ENCODE measurements at regions not wholly inside any gene's neighbourhood (a gene's known extent, or its start where the extent isn't known, plus 50 kb on each side); places are given as distances from the start of the nearest gene placed in this dataset.
"Not testable (repeated sequence)": the region's sequence is repeated elsewhere in the genome, so short reads cannot be mapped to it uniquely, and the experiment has no call there.

DNA sequence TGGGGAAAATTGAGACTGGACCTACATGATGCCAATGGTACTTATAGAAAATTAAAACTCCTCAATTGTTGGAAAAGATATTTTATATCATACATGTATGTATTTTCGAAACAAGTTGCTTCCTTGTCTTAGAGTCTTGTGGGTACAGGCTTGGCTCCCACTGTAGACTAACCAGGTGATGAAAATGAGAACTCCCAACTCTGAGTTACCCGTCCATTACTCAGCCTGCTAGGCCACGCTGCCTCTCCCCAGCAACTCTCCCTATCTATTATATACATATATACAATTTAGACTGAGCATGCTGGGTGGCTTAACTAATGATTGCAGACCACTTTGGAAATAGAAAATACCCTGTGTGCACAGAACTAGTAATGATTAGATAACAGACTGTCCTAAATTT lies 628.7 kb downstream of the LMO4 start:
- no peak for DNase-seq (ENCODE audit: low spot score)

DNA sequence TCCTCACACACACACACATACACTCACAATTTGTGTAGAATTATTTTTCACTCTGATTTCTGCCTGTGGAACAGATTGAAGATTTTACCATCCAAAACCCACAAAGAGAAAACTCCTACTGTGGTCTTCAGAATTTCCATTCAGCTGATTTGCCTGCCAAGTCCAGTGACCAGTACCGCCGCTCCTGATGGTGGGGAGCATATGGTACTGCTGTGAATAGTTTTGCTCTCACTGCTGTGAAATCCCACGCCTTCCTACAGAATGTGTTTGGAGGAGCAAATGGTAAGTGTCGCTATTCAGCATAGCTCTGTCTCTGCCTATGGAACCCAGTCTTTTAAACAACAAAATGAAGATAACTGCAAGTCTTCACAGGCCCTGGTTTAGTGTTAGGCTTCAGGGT lies 629.5 kb downstream of the LMO4 start:
- DNase-seq (ENCODE audit: low spot score), result no peak

DNA sequence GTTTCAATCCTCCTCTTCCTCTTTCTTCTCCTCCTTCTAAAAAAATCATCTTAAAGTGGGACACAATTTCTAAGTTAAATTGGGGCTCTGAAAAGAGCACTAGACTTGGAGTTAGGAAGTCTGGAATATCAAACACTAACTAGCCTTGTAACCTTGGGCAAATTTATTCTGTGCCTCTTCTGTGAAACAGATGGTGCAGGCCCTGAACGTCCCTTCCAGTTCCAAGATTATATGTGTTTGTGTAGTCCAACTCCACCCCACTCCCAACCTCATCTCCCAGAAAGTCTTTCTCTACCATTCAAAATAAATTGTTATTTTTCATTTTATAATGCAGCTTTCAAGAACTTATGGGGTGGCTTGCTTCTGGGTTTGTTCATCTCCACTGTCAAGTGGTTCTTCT lies 630.0 kb downstream of the LMO4 start:
- no peak for DNase-seq (ENCODE audit: low spot score)

DNA sequence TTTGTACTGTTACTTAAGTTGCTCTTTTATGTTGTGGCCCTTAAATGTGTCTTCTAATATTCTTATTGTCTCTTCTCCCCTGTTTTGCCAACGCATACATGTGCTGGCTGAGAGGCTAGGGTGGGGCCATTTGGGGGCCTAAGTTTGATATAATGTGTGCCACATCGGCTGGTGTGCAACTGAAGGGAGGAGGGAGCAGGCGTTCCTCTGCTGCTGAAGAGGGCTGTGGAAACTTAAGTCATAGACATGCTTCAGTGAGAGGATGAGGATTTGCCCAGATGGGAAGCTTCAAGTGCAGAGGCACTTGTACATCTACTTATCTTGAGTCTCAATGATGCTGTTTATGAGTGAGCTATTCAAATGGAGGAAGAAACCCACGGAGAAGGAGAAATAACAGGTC lies 630.6 kb downstream of the LMO4 start:
- no peak for DNase-seq (ENCODE audit: low spot score)

DNA sequence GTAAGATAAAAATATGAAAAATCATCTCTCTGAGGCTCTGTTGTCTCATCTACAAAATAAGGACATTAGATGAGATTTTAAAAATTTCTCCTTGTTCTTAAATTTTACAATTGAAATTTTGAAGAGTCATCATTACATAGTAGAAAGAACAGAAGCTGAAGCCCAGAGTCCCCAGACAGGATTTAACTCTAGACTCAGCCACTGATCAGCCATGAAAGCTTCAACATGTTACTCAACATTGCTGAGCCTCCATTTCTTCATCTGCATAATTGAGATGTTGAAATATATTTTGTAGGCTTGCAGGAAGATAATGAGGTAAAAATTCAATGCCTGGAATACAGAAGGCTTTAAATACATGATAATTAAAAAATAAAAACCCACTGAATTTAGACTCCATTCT lies 633.3 kb downstream of the LMO4 start:
- no peak for DNase-seq (ENCODE audit: low spot score)

DNA sequence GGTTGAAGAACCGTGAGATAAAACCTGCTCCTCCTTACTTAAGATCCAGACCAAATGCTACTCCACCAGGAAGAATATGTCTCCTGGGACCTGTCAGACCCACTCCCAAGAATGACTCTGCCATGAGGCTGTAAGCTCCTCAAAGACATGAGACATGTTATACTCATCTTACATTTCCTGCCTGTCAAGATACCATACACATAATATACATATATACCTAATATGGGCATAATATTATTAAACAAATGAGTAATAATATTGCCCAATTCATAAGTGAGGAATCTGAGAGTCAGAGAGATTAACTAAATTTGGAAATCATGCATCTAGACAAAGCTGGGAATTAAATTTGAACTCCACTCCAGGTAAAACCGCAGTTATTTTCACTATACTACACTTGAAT lies 634.9 kb downstream of the LMO4 start:
- no peak for DNase-seq (ENCODE audit: low spot score)

DNA sequence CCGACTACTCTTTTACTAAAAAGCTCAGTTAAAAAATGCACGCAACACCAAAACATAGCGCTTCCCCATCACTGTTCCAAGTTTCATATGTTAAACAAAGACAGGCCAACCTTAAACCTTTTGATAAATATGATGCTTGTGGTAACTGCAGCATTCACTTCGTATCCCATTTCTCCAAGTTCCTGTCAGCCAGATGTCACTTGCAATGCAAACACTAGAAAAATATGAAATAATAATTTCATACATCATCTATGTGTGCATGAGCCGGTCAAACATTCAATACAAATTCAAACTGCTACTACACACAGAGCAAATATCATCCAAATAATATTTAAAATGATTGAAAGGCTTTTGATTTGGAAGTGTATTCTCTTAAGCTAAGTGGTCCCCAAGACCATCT lies 636.5 kb downstream of the LMO4 start:
- no peak for DNase-seq (ENCODE audit: low spot score)

DNA sequence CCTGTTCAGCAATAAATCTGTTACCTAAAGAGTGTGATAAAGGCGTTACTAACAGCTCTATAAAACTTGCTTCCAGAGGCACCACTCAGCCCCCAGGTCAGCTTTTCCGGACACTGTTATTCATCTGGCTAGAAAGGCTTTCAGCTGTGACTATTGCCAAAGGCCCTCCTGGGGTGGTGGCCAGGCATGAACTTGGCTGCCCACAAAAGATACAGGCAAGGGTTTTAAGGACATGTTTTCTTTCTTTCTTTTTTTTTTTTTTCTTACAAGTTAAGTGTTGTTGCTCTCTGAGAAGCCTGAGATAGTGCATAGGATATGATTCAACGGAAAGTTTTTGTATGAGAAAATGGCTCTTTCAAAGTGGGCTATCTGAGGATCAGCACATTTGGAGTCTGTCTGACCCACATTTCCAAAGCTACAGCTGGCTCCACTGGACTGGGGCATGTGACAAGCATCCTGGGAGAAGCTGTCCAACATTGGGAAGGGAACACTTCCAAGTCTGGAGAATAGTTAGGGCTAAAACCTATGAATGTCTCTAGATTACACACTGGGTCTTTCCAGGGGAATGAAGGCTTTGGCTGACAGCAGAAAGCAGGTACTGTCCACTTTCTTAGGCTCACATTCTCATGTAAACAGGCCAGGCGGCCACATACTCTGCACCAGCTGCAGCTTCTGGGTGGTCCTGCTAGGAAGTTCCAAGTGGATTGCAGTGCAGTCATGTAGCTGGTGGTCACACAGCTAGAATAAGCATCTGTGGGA lies 639.7 kb downstream of the LMO4 start:
- DNase-seq (ENCODE audit: low spot score), result no peak

DNA sequence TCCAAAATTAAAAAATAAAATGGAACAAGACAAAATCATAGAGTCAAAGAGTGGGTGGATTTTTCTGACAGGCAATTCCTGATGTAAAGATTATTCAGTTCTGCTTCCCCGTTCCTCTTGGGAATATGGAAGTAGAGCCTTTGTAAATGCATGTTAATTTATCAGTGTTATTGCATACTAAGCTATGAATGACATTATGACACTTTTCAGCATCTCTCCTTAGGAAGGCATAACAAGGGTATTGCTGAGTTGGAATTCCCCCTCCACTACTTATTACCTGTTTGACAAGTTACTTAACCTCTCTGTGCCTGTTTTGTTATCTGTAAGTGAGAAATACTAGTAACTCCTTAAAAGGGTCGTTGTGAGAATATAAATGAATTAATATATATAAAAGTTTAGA lies 640.4 kb downstream of the LMO4 start:
- DNase-seq (ENCODE audit: low spot score), result no peak

DNA sequence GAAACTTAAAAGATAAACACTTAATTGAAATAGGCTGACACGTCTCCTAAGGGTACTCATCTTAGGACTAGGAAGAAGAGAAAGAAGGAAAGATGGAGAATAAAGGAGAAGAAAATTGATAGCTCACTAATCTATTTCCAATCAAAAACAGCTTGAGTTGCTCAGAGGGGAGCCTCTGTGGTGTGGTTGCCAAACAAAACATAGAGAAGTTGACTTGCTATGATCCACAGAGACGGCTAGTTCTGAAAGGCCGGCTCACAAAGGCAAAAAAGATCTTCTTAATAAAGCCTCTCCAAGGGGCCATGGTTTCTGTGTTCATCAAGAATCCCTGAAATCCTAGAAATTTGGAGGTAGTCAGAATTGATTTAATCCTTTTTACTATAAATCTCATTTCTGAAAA lies 644.1 kb downstream of the LMO4 start:
- no peak for DNase-seq (ENCODE audit: low spot score)

DNA sequence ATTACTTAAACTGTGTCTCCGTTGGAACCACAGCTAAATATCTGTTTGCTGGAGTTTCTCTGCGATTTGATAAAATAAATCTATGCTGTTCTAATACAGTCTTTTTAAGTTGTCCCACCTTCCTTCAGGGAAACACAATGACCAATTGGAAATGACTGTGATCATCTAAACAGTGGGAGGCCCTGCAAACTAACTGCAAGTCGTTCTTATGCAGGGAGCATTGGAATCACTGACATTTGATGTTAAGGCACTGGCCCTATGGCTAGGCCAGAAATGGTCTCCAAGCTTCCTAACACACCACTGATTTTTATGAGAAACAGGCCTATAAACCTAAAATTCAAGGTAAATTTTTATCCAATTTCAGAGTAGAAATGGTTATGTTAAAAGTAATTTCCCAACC lies 645.2 kb downstream of the LMO4 start:
- no peak for DNase-seq (ENCODE audit: low spot score)

DNA sequence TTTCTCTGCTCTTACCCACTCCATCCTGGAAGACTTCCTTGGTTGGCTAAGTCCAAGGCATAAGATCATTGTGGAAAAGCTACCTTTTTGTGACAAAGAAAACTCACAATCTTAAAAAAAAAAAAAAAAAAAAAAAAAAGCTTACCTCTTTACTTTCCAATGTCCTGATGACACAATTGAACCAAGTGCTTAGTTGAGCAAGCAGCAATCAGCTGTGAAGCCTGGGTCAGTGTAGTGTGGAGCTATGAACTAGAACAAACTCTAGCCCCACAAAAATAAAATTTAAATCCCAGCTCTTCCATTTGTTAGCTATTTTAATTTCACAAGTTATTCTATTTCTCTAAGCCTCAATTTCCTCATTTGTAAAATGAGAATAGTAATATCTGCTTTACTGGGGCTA lies 647.6 kb downstream of the LMO4 start:
- DNase-seq (ENCODE audit: low spot score), result no peak

DNA sequence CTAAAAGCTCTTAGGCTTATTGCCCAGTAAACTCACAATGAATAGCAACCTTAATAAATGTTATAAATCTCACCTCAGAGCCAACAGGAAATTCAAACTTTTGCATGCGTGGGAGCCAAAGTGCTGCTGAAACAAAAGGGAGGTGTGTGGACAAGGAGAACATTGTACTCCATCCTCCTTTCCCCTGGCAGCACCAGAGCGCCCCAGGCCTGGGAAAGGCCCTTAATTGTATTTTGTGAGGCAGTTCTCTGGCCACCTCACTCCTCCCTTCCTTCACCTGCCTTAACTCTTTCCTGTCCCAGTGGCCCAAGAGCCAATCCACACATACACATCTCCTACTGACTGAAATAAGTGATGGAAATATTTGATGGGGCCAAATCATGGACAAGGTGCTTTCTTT lies 648.5 kb downstream of the LMO4 start:
- no peak for DNase-seq (ENCODE audit: low spot score)

DNA sequence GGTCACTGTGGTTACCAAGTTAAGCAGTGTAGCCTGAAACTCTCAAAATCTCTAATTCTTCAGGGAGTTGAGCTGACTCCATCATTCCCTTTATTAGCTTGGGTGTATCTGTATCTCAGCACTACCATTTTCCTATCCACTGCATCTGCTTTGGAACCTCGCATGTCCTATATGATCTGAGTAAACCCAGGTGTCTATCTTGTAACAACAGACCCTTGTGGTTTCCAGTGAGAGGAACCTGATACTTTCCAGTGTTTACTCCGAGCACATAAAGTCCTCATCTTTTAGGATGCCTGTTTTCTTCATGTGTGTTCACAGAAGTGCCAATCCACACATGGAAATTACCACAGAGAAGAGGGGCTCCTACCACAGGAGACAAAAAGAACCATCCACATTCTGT lies 650.4 kb downstream of the LMO4 start:
- no peak for DNase-seq (ENCODE audit: low spot score)

DNA sequence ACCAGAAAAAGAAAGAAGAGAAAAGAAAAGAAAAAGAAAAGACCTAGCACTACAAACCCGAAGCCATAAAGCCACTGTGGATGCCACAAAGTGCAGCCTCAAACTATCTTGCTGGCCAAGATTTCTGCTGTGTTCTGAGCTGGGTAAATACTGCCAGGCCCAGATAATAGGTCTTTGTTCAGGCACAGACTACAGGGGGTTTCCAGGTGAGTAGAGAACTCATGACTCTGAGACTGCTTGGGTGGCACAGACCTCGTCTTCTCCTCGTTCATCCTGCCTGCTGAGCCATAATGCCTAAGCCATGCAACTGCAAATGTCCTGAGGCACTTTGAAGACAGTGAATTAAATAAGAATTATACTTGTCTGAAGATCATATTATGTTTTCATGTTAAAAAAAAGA lies 651.8 kb downstream of the LMO4 start:
- DNase-seq (ENCODE audit: low spot score), result no peak

DNA sequence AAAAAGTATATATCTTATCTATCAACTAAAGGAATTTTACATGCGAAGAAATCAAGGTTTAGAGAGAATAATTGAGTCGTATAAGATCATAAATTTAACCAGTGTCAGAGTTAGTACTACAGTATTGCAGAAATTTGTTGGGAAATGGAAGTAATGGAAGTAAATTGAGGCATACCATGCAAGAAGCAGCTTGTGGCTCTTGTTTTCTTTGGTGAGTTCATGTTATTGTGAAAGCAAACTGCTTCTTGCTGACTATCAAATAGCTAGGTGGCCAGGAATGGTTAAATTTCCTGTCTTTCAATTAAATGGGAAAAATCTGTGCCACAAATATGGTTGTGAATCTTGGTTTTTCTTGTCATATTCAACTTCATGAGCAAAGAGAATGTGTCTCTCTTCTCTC lies 652.7 kb downstream of the LMO4 start:
- no peak for DNase-seq (ENCODE audit: low spot score)

DNA sequence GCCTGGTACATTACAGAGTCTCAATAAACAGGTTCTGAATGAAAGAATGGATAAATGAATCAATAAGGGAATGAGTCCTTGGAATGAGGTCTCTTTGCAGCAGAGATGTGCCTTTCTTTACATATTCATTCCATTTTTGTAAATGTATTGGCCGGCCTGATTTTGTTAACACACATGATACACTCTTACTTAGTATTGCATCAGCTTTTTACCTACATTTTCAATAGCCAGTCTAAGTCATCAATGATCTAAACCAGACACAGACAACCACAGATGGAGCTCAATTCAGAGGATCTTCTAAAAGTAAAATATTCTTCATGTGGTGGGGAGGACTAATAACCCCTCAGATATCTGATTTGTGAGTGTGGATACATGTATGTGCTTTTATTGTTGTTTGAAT lies 653.1 kb downstream of the LMO4 start:
- no peak for DNase-seq (ENCODE audit: low spot score)

DNA sequence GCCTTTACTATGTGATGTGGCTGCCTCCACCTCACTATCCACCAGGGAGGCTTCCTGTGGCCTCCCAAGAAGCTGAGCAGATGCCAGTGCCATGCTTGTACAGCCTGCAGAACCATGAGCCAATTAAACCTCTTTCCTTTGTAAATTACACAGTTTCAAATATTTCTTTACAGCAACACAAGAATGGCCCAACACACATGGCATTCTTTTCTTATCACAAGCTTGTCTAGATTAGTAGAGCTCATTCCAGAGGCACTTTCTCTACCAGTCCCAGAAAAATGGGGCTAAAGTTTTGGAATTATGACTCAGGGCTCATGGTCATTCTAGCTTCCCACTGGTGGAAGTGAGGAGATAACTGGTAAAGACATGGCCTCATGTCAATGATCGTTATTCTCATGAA lies 655.2 kb downstream of the LMO4 start:
- no peak for DNase-seq (ENCODE audit: low spot score)

DNA sequence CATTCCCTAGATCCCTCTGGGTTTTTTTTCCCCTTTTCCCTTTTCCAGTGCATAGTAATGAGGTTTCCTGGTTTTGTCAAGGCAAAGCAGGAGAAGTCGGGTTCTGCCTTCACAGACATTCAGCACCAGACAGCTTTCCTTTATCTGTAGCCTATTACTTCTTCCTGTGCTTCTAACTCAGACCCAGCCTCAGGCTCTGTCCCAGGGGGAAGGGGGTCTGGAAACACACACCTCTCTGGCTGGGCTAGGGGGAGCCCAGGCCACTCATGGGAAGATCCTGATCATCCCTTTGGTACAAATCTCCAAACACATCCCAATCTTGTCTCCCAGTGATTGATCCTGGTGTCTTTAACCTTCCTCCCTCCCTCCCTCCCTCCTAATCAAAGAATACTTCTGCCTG lies 656.4 kb downstream of the LMO4 start:
- no peak for DNase-seq (ENCODE audit: low spot score)

DNA sequence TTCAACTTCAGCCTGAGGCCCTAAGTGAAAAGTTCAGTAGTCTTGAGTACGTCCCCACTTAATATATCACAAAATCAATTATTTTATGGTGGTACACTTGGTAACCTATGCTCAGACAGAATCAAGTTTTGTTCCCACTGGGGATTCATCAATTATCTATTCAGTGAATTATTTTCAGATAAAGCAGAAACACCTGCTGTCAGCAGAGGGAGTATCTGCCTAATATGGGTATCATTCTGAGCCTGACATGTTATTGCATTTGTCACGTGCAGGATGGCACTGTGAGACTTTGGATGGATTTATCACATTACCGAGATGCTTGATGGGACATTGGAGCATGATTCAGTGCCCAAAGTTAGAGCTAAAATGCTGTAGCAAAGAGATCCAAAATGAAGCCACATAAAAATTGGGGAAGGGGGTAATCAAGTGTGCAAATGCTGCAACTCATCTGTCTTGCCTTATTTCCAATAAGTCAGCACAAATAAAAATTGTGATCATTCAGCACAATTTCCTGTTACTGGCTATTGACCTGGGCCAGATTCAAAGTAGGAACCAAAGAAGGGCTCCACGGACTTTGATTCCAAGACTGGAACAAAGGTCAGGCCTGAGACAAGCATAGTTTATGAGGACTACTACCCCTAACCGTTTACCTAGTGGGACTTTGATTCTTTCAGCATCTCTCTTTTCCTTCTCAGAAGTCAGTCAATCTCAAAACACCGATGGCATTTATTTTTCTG lies 657.6 kb downstream of the LMO4 start:
- DNase-seq (ENCODE audit: low spot score), result no peak

DNA sequence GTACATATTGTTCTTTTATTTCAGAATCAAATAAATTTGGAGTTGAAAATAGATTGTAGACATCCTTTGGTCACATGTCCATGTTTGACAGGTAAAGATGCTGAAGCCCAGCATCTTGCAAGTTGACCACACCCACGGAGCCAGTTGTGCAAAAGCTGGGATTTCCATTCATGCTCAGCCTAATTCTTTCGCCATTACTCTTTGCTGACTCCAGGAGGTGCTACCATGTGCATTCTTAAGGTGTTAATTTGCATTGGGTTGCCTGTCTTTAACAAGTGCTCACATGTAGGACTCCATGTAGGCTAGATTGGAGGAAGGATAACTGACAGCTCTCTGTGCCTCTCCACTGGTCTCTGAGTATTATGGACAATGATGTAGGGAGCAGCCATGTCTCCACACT lies 660.7 kb downstream of the LMO4 start:
- DNase-seq (ENCODE audit: low spot score), result no peak

DNA sequence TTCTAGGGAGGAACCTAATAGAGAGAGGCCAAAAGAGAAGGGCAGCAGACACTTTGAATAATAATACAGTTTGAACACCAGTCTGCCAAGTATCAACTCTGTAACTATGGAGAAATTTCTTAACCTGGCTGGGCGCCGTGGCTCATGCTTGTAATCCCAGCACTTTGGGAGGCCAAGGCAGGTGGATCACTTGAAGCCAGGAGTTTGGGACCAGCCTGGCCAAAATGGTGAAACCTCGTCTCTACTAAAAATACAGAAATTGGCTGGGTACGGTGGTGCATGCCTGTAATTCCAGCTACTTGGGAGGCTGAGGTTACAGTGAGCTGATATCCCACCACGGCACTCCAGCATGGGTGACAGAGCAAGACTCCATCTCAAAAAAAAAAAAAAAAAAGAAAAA lies 663.9 kb downstream of the LMO4 start:
- DNase-seq (ENCODE audit: low spot score), result not testable (repeated sequence)

DNA sequence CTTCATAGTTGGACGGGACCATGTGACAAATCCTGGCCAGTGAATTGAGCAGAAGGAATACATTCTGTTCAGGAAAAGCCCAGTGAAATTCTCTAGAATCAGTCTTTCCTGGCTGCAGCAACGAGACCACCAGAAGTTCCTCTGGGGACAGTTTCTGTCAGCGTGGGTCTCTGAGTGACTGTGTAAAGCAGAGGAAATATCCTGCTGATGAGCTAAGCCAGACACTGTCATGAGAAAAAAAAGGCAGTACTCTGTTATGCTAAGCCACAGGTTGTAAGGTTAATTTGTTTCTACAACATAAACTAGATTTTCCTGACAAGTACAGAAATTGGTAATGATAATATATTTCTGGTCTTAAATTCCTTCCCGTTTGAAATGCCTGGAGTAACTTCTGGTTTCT lies 664.4 kb downstream of the LMO4 start:
- DNase-seq (ENCODE audit: low spot score), result no peak

DNA sequence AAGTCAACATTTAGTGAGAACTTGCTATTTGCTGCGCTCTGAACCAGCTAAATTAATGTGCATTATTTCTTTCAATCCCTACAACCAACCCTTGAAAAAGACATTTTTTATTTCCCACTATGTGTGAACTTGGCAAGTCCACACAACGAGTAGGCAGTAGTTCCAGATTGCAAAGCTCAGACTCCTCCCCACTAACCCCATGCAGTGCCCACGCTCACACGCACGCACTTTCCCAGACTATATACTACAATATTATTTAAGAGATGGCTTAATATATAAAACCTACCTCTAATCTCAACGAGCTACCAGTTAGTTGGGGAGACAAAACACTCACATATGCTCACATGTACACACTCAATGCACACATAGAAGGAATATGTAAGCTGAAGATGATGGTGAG lies 671.2 kb downstream of the LMO4 start:
- DNase-seq (ENCODE audit: low spot score), result no peak
